ENCODE measurements at regions not wholly inside any gene's neighbourhood (a gene's known extent, or its start where the extent isn't known, plus 50 kb on each side); places are given as distances from the start of the nearest gene placed in this dataset.

GRCh38 chr16:64251742-64252141 lies 870.1 kb downstream of the CDH11 start:
- TF ChIP-seq CTCF (IDR thresholded peaks at IDR 0.05) (no peak), POLR2AphosphoS5 (IDR thresholded peaks at IDR 0.05; ENCODE audit: low read depth, low read length) (no peak), REST (IDR thresholded peaks at IDR 0.05; ENCODE audit: insufficient read depth in 1 of 2, low read depth in 2 of 2, low read length in 1 of 2) (no peak), SIN3A (IDR thresholded peaks at IDR 0.05; ENCODE audit: borderline replicate concordance, insufficient read depth, low read depth, low read length) (no peak), TCF7L2 (IDR thresholded peaks at IDR 0.05; ENCODE audit: low read depth, low read length) (no peak)
